Choroid plexus epithelial cell (primary cell): ENCODE measurements at regions not wholly inside any gene's neighbourhood (a gene's known extent, or its start where the extent isn't known, plus 50 kb on each side); places are given as distances from the start of the nearest gene placed in this dataset.

ENCODE experiments used
- DNase-seq: peaks from one replicate; pipeline ENCODE4 v3.0.0-alpha.2; 2010; ENCODE audit warnings: low read depth
- H3K4me3 ChIP-seq: 2 replicates; pipeline ENCODE4 v1.5.1; 2011; ENCODE audit warnings: low read depth, mild to moderate bottlenecking, control low read depth, low read length, moderate library complexity
- TF ChIP-seq, protein P1 (sequence below): conservative IDR thresholded peaks from 2 replicates; pipeline ENCODE4 v1.5.1; 2011; ENCODE audit warnings: low read depth, mild to moderate bottlenecking, control low read depth, inconsistent platforms, low read length, moderate library complexity

GRCh38 chr11:33507356-33507755 is 193.3 kb downstream of the C11orf91 start:
- no peak for DNase-seq
- TF ChIP-seq, protein P1, sequence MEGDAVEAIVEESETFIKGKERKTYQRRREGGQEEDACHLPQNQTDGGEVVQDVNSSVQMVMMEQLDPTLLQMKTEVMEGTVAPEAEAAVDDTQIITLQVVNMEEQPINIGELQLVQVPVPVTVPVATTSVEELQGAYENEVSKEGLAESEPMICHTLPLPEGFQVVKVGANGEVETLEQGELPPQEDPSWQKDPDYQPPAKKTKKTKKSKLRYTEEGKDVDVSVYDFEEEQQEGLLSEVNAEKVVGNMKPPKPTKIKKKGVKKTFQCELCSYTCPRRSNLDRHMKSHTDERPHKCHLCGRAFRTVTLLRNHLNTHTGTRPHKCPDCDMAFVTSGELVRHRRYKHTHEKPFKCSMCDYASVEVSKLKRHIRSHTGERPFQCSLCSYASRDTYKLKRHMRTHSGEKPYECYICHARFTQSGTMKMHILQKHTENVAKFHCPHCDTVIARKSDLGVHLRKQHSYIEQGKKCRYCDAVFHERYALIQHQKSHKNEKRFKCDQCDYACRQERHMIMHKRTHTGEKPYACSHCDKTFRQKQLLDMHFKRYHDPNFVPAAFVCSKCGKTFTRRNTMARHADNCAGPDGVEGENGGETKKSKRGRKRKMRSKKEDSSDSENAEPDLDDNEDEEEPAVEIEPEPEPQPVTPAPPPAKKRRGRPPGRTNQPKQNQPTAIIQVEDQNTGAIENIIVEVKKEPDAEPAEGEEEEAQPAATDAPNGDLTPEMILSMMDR: no peak

GRCh38 chr11:33505093-33505492 is 195.5 kb downstream of the C11orf91 start:
- DNase-seq: no peak
- H3K4me3 ChIP-seq: no peak overlapping the region
- TF ChIP-seq, protein P1: no peak

More at GRCh38 chr11:33507356-33507755, 193.3 kb downstream of the C11orf91 start:
- H3K4me3 ChIP-seq: no peak overlapping the region

DNA sequence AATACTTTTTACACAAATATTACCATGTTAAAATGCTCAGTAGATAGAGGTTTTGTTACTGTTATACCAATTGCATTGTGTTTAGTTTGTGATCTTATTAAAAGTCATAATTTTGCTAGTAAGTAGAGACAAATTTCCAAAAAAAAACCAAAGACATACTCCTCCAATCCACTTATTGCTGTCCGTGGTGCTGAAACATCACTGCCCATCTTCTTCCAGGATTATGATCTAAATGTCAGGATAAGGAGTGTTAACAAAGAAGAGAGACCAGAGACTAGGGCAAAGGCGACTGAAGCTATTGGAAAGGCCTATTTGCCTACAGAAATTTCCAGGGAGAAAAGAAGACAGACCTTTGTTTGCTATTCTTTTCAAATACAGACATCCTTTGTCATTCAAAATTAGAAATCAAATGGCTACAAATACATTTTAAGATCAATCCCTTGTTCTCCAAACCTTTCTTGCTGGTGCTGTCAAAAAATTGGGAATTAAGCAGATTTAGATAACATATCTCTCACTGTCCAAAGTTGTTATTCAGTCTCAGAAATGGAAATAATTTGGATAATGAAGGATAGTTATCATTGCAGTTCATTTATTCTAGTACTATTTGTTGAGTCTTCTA is 199.7 kb downstream of the C11orf91 start:
- TF ChIP-seq, protein P1: no peak
- no peak overlapping the region for H3K4me3 ChIP-seq
- DNase-seq: peak; percentile 68

- DNase-seq: no peak
- H3K4me3 ChIP-seq: no peak overlapping the region
- TF ChIP-seq, protein P1: no peak
These were observed 200.3 kb downstream of the C11orf91 start for GRCh38 chr11:33500332-33500731.

DNA sequence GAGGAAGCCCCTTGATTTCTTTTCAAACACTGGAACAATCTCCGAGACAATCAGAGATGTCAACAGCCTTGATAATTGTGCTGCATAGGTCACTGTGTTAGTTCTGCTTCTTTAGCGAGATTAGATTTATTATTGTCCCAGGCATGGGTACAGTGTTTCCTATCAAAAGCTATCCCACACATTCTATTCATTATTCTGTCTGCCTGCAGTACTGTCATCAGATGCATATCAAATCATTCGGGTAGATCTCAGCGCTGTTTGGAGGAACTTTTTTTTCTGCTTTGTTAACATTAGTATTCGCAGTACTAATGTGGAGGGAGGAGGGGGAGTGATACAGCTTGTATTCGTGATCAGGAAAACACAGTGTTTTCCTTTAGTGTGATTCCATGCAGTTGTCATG is 208.0 kb downstream of the C11orf91 start:
- no peak for DNase-seq
- no peak overlapping the region for H3K4me3 ChIP-seq
- TF ChIP-seq, protein P1: no peak

- TF ChIP-seq, protein P1: no peak
- no peak overlapping the region for H3K4me3 ChIP-seq
- DNase-seq: no peak
These were observed 209.7 kb downstream of the C11orf91 start for GRCh38 chr11:33490842-33491370.

DNA sequence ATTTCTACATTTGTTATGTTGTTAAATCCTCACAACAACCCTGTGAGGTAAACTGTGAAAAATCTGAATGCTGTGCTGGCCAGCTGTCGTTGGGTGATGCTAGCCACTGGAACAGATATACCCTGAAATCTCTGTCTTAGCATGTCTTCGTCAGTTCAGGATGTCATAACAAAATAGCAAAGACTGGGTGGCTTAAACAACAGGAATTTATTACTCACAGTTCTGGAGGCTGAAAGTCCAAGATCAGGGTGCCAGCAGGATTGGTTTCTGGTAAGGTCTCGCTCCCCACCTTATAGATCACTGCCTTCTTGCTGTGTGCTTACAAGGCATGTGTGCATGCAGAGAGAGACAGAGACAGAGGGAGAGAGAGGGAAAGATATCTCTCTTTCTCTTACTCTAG is 211.7 kb downstream of the C11orf91 start:
- no peak for DNase-seq
- H3K4me3 ChIP-seq: no peak overlapping the region
- TF ChIP-seq, protein P1: no peak
